ENCODE measurements at regions not wholly inside any gene's neighbourhood (a gene's known extent, or its start where the extent isn't known, plus 50 kb on each side); places are given as distances from the start of the nearest gene placed in this dataset.

DNA sequence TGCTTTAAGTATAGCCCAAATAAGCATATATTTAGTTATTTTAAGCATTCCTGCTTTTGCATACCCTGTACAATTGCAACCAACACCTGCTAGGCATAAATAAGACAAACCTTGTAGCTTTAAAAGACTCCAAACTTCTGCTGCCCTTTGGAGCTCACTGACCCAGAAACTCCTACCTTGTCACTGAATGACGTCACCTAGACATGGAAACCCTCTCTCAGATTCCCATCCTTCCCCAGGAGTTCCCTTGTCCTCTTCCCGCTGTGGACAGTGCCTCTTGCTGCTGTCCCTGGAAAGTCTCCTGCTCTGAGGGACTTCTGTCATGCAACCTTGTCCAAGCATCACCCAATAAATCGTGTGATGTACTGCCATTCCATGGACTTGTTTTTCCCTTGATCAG lies 507.2 kb downstream of the GRXCR1 start:
- Mint-ChIP-seq H3K27ac (ENCODE audit: unreplicated experiment) (no peak overlapping the region), H3K36me3 (ENCODE audit: unreplicated experiment) (no peaks in the 10 kb centered on the region), H3K27me3 (ENCODE audit: unreplicated experiment) (peaks cover 2% of the 10 kb centered on the region), H3K4me3 (ENCODE audit: unreplicated experiment) (no peak overlapping the region), H3K9me3 (ENCODE audit: unreplicated experiment) (no peaks in the 10 kb centered on the region), H3K4me1 (ENCODE audit: unreplicated experiment) (no peaks in the 10 kb centered on the region)
- no peak for TF ChIP-seq CTCF (IDR thresholded peaks at IDR 0.05)
- no peak for DNase-seq (ENCODE audit: extremely low spot score, unreplicated experiment)

GRCh38 chr4:43402393-43402792 lies 509.9 kb downstream of the GRXCR1 start:
- no peaks in the 10 kb centered on the region for H3K4me1 Mint-ChIP-seq (ENCODE audit: unreplicated experiment)
- no peak for DNase-seq (ENCODE audit: extremely low spot score, unreplicated experiment)
- no peak overlapping the region for H3K4me3 Mint-ChIP-seq (ENCODE audit: unreplicated experiment)
- no peak overlapping the region for H3K27ac Mint-ChIP-seq (ENCODE audit: unreplicated experiment)
- no peaks in the 10 kb centered on the region for H3K36me3 Mint-ChIP-seq (ENCODE audit: unreplicated experiment)
- TF ChIP-seq CTCF (IDR thresholded peaks at IDR 0.05): no peak
- peaks cover 2% of the 10 kb centered on the region for H3K27me3 Mint-ChIP-seq (ENCODE audit: unreplicated experiment)
- H3K9me3 Mint-ChIP-seq (ENCODE audit: unreplicated experiment): no peaks in the 10 kb centered on the region

GRCh38 chr4:43410636-43411035 lies 518.1 kb downstream of the GRXCR1 start:
- Mint-ChIP-seq H3K27me3 (ENCODE audit: unreplicated experiment) (no peaks in the 10 kb centered on the region), H3K9me3 (ENCODE audit: unreplicated experiment) (peaks cover 7% of the 10 kb centered on the region), H3K4me1 (ENCODE audit: unreplicated experiment) (no peaks in the 10 kb centered on the region), H3K27ac (ENCODE audit: unreplicated experiment) (no peak overlapping the region), H3K36me3 (ENCODE audit: unreplicated experiment) (no peaks in the 10 kb centered on the region), H3K4me3 (ENCODE audit: unreplicated experiment) (no peak overlapping the region)
- TF ChIP-seq CTCF (IDR thresholded peaks at IDR 0.05): no peak
- no peak for DNase-seq (ENCODE audit: extremely low spot score, unreplicated experiment)

DNA sequence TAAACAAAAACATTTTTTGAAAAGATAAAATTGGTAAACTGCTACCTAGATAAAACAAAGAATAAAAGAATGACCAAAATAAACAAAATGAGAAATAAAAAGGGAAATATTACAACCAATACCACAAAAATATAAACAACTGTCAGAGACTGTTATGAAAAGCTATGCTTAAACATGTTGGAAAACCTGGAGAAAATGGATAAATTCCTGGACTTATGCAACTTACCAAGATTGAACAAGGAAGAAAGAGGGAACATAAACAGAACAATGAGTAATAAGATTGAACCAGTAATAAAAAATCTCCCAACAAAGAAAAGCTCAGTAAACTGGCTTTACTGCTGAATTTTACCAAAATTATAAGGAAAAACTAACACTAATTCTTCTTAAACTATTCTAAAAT lies 518.7 kb downstream of the GRXCR1 start:
- no peak overlapping the region for H3K4me3 Mint-ChIP-seq (ENCODE audit: unreplicated experiment)
- peaks cover 7% of the 10 kb centered on the region for H3K9me3 Mint-ChIP-seq (ENCODE audit: unreplicated experiment)
- no peaks in the 10 kb centered on the region for H3K27me3 Mint-ChIP-seq (ENCODE audit: unreplicated experiment)
- no peaks in the 10 kb centered on the region for H3K36me3 Mint-ChIP-seq (ENCODE audit: unreplicated experiment)
- no peak for DNase-seq (ENCODE audit: extremely low spot score, unreplicated experiment)
- H3K27ac Mint-ChIP-seq (ENCODE audit: unreplicated experiment): no peak overlapping the region
- H3K4me1 Mint-ChIP-seq (ENCODE audit: unreplicated experiment): no peaks in the 10 kb centered on the region
- TF ChIP-seq CTCF (IDR thresholded peaks at IDR 0.05): no peak

DNA sequence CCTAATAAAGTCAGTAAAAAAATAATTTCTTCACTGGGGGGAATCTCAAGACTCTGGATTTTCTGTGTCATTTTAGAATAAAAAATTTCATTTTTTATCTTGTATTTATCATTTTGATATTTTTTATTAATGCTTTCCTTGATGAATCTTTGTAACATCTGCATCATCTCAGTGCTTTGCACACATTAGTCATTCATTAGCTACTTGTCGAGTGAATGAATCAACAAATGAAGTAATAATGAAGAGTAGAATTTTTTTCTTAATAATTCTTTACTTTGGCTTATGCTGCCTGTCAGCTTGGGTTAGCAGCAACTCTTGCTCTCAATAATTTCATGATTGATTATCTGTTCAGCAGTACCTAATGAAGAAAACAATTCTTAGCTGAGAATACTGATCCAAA lies 530.8 kb downstream of the GRXCR1 start:
- Mint-ChIP-seq H3K4me1 (ENCODE audit: unreplicated experiment) (no peaks in the 10 kb centered on the region), H3K27ac (ENCODE audit: unreplicated experiment) (no peak overlapping the region), H3K36me3 (ENCODE audit: unreplicated experiment) (no peaks in the 10 kb centered on the region), H3K27me3 (ENCODE audit: unreplicated experiment) (no peaks in the 10 kb centered on the region), H3K9me3 (ENCODE audit: unreplicated experiment) (peaks cover 4% of the 10 kb centered on the region), H3K4me3 (ENCODE audit: unreplicated experiment) (no peak overlapping the region)
- no peak for DNase-seq (ENCODE audit: extremely low spot score, unreplicated experiment)
- no peak for TF ChIP-seq CTCF (IDR thresholded peaks at IDR 0.05)
